HepG2 (cell line): ENCODE measurements at regions not wholly inside any gene's neighbourhood (a gene's known extent, or its start where the extent isn't known, plus 50 kb on each side); places are given as distances from the start of the nearest gene placed in this dataset.

Experiments used
- ATAC-seq: fragments of 200-7000 bp; cut with Tn5 transposase; 3 replicates; pipeline ENCODE4 v1.9.1; 2020; ENCODE audit warnings: mild to moderate bottlenecking, moderate library complexity
- BruUV-seq: library from RNA; stranded (reverse); fragments of 400-500 nt; replicated peaks from 2 replicates; lab custom pipeline; 2021; lab: Mats Ljungman, UMichigan
- CTCF ChIA-PET: fragments of 300-600 bp; formaldehyde crosslinking; extraction: SDS; loops from one replicate; lab custom pipeline; 2021; ENCODE audit warnings: low total read pairs, inconsistent platforms, low intra/inter-chr PET ratio; lab: Yijun Ruan, JAX
- POLR2A ChIA-PET: fragments of 350-600 bp; sonication (Branson Sonifier 250); formaldehyde crosslinking; loops from one replicate; lab custom pipeline; 2020; ENCODE audit warnings: antibody characterized with exemption, inconsistent platforms; lab: Yijun Ruan, JAX
- DNase-seq: peaks from one replicate; pipeline ENCODE4 v3.0.0-alpha.2; 2015; ENCODE audit warnings: low spot score
- FAIRE-seq: peaks from 3 replicates; lab custom pipeline; 2011; peaks lifted over from hg19 to GRCh38; lab: Jason Lieb, UNC
- H2AFZ ChIP-seq: one replicate; pipeline ENCODE4 v1.6.1; 2011; ENCODE audit warnings: low read length, inconsistent platforms
- H3K27ac ChIP-seq: fragments of 300-600 bp; 3 replicates; pipeline ENCODE4 v1.8.0; 2011; ENCODE audit warnings: mixed run types, mild to moderate bottlenecking, mixed read lengths, low read length, inconsistent platforms; ENCODE audit not compliant: insufficient read depth; ENCODE audit errors: extremely low read length
- H3K27me3 ChIP-seq, 2 experiments: fragments of 200-600 bp in 1 of 2; 2 replicates in 1 of 2; 3 replicates in 1 of 2; pipeline versions ENCODE4 v1.6.0 to v1.8.0; 2011; ENCODE audit warnings: low read length in 2 of 2, mild to moderate bottlenecking in 2 of 2, moderate library complexity in 2 of 2, inconsistent platforms in 1 of 2; ENCODE audit not compliant: insufficient read depth in 2 of 2, control insufficient read depth in 1 of 2
- H3K36me3 ChIP-seq, 2 experiments: fragments of 200-600 bp in 1 of 2; replicated peaks in 1 of 2; 2 replicates in 1 of 2; 3 replicates in 1 of 2; pipeline versions ENCODE4 v1.5.1 to v1.8.0; 2011; ENCODE audit warnings: low read length in 2 of 2, inconsistent platforms in 1 of 2; ENCODE audit not compliant: insufficient read depth in 2 of 2, control insufficient read depth in 1 of 2
- H3K4me1 ChIP-seq: 2 replicates; pipeline ENCODE4 v1.5.1; 2012; ENCODE audit warnings: low read length, inconsistent platforms; ENCODE audit not compliant: insufficient read depth
- H3K4me2 ChIP-seq: 2 replicates; pipeline ENCODE4 v1.6.0; 2011; ENCODE audit warnings: low read depth, low read length, inconsistent platforms
- H3K4me3 ChIP-seq, 3 experiments: fragments of 200-600 bp in 1 of 3; sonication (generic), shearing (Covaris generic) in 1 of 3; replicated peaks in 1 of 3; 2 replicates each; pipeline ENCODE4 v1.5.1; 2011 to 2016; ENCODE audit warnings: low read length in 3 of 3, inconsistent platforms in 2 of 3, low read depth in 2 of 3, mild to moderate bottlenecking in 2 of 3, control low read depth in 1 of 3, mixed read lengths in 1 of 3; ENCODE audit not compliant: insufficient read depth in 1 of 3
- H3K79me2 ChIP-seq: one replicate; pipeline ENCODE4 v1.6.1; 2011; ENCODE audit warnings: low read length, inconsistent platforms; ENCODE audit not compliant: insufficient read depth
- H3K9ac ChIP-seq: 2 replicates; pipeline ENCODE4 v1.6.0; 2011; ENCODE audit warnings: mild to moderate bottlenecking, low read depth, low read length, inconsistent platforms; ENCODE audit not compliant: insufficient read depth
- H3K9me3 ChIP-seq: 2 replicates; pipeline ENCODE4 v1.5.1; 2012; ENCODE audit warnings: mild to moderate bottlenecking, low read length
- H4K20me1 ChIP-seq: 2 replicates; pipeline ENCODE4 v1.6.0; 2011; ENCODE audit warnings: inconsistent platforms, mild to moderate bottlenecking, low read length, moderate library complexity; ENCODE audit not compliant: insufficient read depth
- AGO1 ChIP-seq: fragments of 200-400 bp; formaldehyde crosslinking; IDR thresholded peaks from 2 replicates; pipeline ENCODE4 v1.6.1; 2017; ENCODE audit warnings: mild to moderate bottlenecking, low read depth, low read length, moderate library complexity; ENCODE audit not compliant: poor library complexity, severe bottlenecking
- BRD4 ChIP-seq: sonication (generic); formaldehyde crosslinking; IDR thresholded peaks from 2 replicates; pipeline ENCODE4 v1.4.0; 2020; ENCODE audit warnings: missing genetic modification reagents
- CREB1 ChIP-seq, 2 experiments: fragments of 450-650 bp in 1 of 2; IDR thresholded peaks; 2 replicates each; pipeline ENCODE4 v1.6.1; 2016 to 2017; ENCODE audit warnings: control low read depth in 1 of 2, mild to moderate bottlenecking in 1 of 2, missing compliant biosample characterization in 1 of 2, missing genetic modification characterization in 1 of 2
- DNMT1 ChIP-seq: sonication (generic); formaldehyde crosslinking; IDR thresholded peaks from 2 replicates; pipeline ENCODE4 v1.5.1; 2020; ENCODE audit warnings: mild to moderate bottlenecking, missing genetic modification reagents
- ISX ChIP-seq: sonication (generic); formaldehyde crosslinking; conservative IDR thresholded peaks from 2 replicates; pipeline ENCODE4 v1.5.0; 2020; ENCODE audit warnings: missing genetic modification reagents
- PRDM10 ChIP-seq: sonication (generic); formaldehyde crosslinking; IDR thresholded peaks from 2 replicates; pipeline ENCODE4 v1.4.0; 2020; ENCODE audit warnings: low read depth, missing genetic modification reagents
- SNRNP70 ChIP-seq: fragments of 200-400 bp; formaldehyde crosslinking; IDR thresholded peaks from 2 replicates; pipeline ENCODE4 v1.6.1; 2017; ENCODE audit warnings: mild to moderate bottlenecking, low read depth, low read length, moderate library complexity
- ZKSCAN1 ChIP-seq: fragments of 150-350 bp; IDR thresholded peaks from 2 replicates; pipeline ENCODE4 v1.6.1; 2014; ENCODE audit warnings: low read length
- ZNF275 ChIP-seq: sonication (generic); formaldehyde crosslinking; IDR thresholded peaks from 2 replicates; pipeline ENCODE4 v1.8.0; 2022; ENCODE audit warnings: missing genetic modification reagents, mild to moderate bottlenecking, inconsistent platforms, borderline replicate concordance
- ZNF460 ChIP-seq: sonication (generic); formaldehyde crosslinking; IDR thresholded peaks from 2 replicates; pipeline ENCODE4 v1.5.1; 2020; ENCODE audit warnings: missing genetic modification reagents, mild to moderate bottlenecking, borderline replicate concordance
- ZNF792 ChIP-seq: IDR thresholded peaks from 2 replicates; pipeline ENCODE4 v1.6.1; 2016
- WGBS: methylation state at CpG from one replicate; pipeline ENCODE4 v1.1.6; 2017; ENCODE audit warnings: low lambda C conversion rate; 5-methylcytosine and 5-hydroxymethylcytosine counted together
- in situ Hi-C: cut with HindIII; loops from 2 replicates; pipeline ENCODE4 v1.10.0; 2017; ENCODE audit warnings: low pct_unique_long_range_greater_than_20kb; ENCODE audit not compliant: extremely low pct_ligation_motif_present
- intact Hi-C: fragments of 100-400 bp; cut with micrococcal nuclease; formaldehyde crosslinking; loops from one replicate; pipeline ENCODE4 v1.10.0; 2022; ENCODE audit not compliant: unreplicated experiment
- TF ChIP-seq, protein P1 (sequence below): IDR thresholded peaks from 2 replicates; pipeline ENCODE4 v1.6.1; 2016; ENCODE audit warnings: mild to moderate bottlenecking, missing biosample characterization, missing genetic modification reagents

DNA sequence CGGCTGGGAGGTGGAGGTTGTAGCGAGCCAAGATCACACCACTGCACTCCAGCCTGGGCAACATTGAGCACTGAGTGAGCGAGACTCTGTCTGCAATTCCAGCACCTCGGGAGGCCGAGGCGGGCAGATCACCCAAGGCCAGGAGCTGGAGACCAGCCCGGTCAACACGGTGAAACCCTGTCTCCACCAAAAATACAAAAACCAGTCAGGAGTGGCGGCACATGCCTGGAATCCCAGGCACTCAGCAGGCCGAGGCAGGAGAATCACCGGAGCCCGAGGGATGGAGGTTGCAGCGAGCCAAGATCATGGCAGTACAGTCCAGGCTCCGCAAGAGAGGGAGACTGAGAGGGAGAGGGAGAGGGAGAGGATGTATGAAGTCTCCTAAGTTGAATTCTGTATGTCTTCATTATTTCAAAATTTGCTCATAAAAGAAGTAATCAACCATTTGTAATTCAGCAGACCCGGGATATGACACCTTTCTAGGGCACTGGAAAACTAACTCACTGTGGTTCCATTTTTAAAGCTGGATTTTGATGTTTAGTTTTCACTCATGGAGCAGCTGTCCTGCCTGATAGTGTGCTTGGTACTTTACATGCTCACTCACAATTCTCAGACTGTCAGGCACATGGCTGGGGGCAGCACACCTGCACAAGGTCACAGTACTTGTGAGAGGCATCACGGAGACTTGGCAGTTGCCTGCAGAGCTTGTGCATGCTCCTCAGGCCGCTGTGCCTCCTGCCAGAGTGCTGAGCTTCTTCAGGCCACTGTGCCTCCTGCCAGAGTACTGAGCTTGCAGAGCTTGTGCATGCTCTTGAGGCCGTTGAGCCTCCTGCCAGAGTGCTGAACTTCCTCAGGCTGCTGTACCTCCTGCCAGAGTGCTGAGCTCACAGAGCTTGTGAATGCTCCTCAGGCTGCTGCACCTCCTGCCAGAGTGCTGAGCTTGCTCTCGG is 106.2 kb downstream of the ERMARD start:
- Histone ChIP-seq H3K9me3 (peaks cover 5% of the 10 kb centered on the region; the same call in 1 of the 2 replicates), H4K20me1 (no peaks in the 10 kb centered on the region), H3K4me2 (no peak overlapping the region), H3K27me3 (peaks cover 5 to 48% of the 10 kb centered on the region in 2 experiments; a peak in 4 of 5 replicates), H3K36me3 (no peaks in the 10 kb centered on the region), H3K79me2 (no peaks in the 10 kb centered on the region), H2AFZ (no peak overlapping the region), H3K9ac (no peak overlapping the region), H3K4me3 (no peak overlapping the region), H3K27ac (no peak overlapping the region), H3K4me1 (no peaks in the 10 kb centered on the region)
- 44% methylated on average over 10 of the region's 19 CpGs for WGBS
- DNase-seq (no peak), ATAC-seq (no peak), FAIRE-seq (no peak)
- no TSS peak for BruUV-seq
- CTCF ChIA-PET, result no interaction called here
- in situ Hi-C loops (no loop called here), intact Hi-C loops (no loop called here)
- POLR2A ChIA-PET, result no interaction called here
- no peak for TF ChIP-seq ZKSCAN1
- no peak for TF ChIP-seq BRD4
- TF ChIP-seq PRDM10, result no peak
- no peak for TF ChIP-seq DNMT1 (CRISPR knock-in tag)
- TF ChIP-seq ZNF275 (CRISPR knock-in tag), result no peak
- no peak for TF ChIP-seq AGO1
- TF ChIP-seq, protein P1, sequence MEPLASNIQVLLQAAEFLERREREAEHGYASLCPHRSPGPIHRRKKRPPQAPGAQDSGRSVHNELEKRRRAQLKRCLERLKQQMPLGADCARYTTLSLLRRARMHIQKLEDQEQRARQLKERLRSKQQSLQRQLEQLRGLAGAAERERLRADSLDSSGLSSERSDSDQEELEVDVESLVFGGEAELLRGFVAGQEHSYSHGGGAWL (CRISPR knock-in tag), result no peak
- TF ChIP-seq ISX (CRISPR knock-in tag), result no peak
- no peak for TF ChIP-seq CREB1 (IDR thresholded peaks at IDR 0.05)
- TF ChIP-seq CREB1 (CRISPR knock-in tag; IDR thresholded peaks at IDR 0.05), result no peak
- TF ChIP-seq SNRNP70, result no peak
- no peak for TF ChIP-seq ZNF460 (CRISPR knock-in tag)
- no peak for TF ChIP-seq ZNF792 (CRISPR knock-in tag)
